Vagina (tissue), 2 donors: ENCODE measurements at regions not wholly inside any gene's neighbourhood (a gene's known extent, or its start where the extent isn't known, plus 50 kb on each side); places are given as distances from the start of the nearest gene placed in this dataset.

Experiments
- CTCF ChIP-seq, 3 experiments: fragments of 450-650 bp in 2 of 3; fragments of 200-600 bp in 1 of 3; sonication (generic) in 1 of 3; IDR thresholded peaks; one replicate each; pipeline ENCODE4 v1.5.1; 2017 to 2019; ENCODE audit warnings: antibody characterized with exemption in 3 of 3, mild to moderate bottlenecking in 2 of 3, moderate library complexity in 2 of 3
- POLR2A ChIP-seq, 2 donors: fragments of 450-650 bp; IDR thresholded peaks; one replicate each; pipeline ENCODE4 v1.6.1; 2017; ENCODE audit warnings: antibody characterized with exemption in 2 of 2, mild to moderate bottlenecking in 2 of 2, moderate library complexity in 2 of 2

DNA sequence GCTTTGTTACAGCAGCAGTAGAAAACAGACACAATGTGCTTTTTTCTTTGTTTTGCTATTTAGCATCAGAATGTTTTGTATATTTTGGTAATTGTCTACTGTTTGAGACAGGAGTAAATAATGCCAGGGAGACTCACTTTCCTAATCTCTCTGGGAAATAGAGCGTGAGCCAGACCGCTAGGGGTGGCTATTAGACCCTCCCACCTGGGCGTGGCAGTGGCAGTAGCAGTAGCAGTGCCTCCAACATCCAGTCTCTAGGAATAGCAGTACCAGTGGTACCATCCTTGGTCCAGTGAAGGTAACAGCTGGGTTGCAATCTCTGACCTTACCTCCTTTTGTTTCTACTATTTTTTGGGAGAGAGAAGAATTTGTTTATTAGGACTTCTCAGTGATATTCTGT lies 165.7 kb upstream of the MAGI2 start:
- no peak for TF ChIP-seq CTCF (IDR thresholded peaks at IDR 0.05)
- TF ChIP-seq POLR2A (IDR thresholded peaks at IDR 0.05) = no peak
